ENCODE measurements at regions not wholly inside any gene's neighbourhood (a gene's known extent, or its start where the extent isn't known, plus 50 kb on each side); places are given as distances from the start of the nearest gene placed in this dataset.
"Not testable (repeated sequence)": the region's sequence is repeated elsewhere in the genome, so short reads cannot be mapped to it uniquely, and the experiment has no call there.

DNA sequence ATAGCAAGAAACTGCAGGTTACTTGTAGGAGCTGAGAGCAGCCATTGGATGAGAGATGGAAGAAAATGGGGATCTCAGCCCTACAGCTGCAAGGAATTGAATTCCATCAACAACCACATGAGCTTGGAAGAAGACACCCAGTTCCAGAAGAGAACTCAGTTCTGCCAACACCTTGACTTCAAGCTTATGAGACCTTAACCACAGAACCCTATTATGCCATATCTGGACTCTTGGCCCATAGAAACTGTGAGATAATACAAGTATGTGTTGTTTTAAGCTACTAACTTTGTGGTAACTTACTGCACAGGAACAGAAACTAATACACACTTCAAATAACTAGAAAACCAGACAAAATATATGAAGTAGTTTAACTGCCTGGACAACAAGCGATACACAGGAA, 212.4 kb upstream of the CACNA2D1 start:
- WGBS (ENCODE audit: insufficient coverage, insufficient replicate concordance, low lambda C conversion rate, missing lambda C conversion rate) = 29% methylated on average over 1 of the region's 1 CpG
- intact Hi-C loops (cut with micrococcal nuclease; ENCODE audit: unreplicated experiment) = no loop called here

DNA sequence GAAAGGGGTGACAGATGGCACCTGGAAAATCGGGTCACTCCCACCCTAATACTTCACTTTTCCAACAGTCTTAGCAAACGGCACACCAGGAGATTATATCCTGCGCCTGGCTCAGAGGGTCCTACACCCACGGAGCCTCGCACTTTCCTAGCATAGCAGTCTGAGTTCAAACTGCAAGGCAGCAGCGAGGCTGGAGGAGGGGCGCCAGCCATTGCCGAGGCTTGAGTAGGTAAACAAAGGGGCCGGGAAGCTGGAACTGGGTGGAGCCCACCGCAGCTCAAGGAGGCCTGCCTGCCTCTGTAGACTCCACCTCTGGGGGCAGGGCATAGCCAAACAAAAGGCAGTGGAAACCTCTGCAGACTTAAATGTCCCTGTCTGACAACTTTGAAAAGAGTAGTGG, 206.5 kb upstream of the CACNA2D1 start:
- BruUV-seq (replicated peaks); H3K9ac ChIP-seq (ENCODE audit: control insufficient read depth, insufficient read depth, low read length); H3K4me2 ChIP-seq (ENCODE audit: control insufficient read depth, insufficient read depth); H4K20me1 ChIP-seq (ENCODE audit: control insufficient read depth, insufficient read depth); H2AFZ ChIP-seq (ENCODE audit: control insufficient read depth, low read depth, low read length); CTCF ChIA-PET; intact Hi-C loops (cut with micrococcal nuclease; ENCODE audit: unreplicated experiment); SMC1A ChIA-PET (ENCODE audit: uncharacterized antibody, unreplicated experiment); ATAC-seq; H3K4me1 ChIP-seq (ENCODE audit: control insufficient read depth, insufficient read depth, low read length); in situ Hi-C loops (cut with MboI); POLR2A ChIA-PET; H3K27me3 ChIP-seq (replicated peaks in 1 of 2; ENCODE audit: control insufficient read depth in 2 of 2, insufficient read depth in 2 of 2, low read length in 1 of 2); H3K9me3 ChIP-seq (replicated peaks; ENCODE audit: control insufficient read depth, insufficient read depth, low read length); FAIRE-seq; H3K79me2 ChIP-seq (ENCODE audit: control insufficient read depth, insufficient read depth, low read length); H3K4me3 ChIP-seq; RAD21 ChIA-PET (ENCODE audit: unreplicated experiment); DNase-seq (ENCODE audit: low read depth, low spot score); H3K27ac ChIP-seq (ENCODE audit: control insufficient read depth, insufficient read depth); H3K36me3 ChIP-seq (ENCODE audit: control insufficient read depth in 2 of 2, insufficient read depth in 2 of 2, low read length in 1 of 2): not testable (repeated sequence)
- 66% methylated on average over 9 of the region's 10 CpGs for WGBS (ENCODE audit: insufficient coverage, insufficient replicate concordance, low lambda C conversion rate, missing lambda C conversion rate)

More for the DNA sequence above, 212.4 kb upstream of the CACNA2D1 start:
- in situ Hi-C loops (cut with MboI) = no loop called here
- ChIA-PET POLR2A (no interaction called here), RAD21 (ENCODE audit: unreplicated experiment) (no interaction called here), SMC1A (ENCODE audit: uncharacterized antibody, unreplicated experiment) (no interaction called here), CTCF (interaction anchor here (0.9 kb wide), 1 partner anchor 15 kb away, joined by 3 read pairs; no protein-coding TSS in a partner anchor)
- H3K27ac ChIP-seq (ENCODE audit: control insufficient read depth, insufficient read depth) = no peak overlapping the region
- no peaks in the 10 kb centered on the region for H3K9me3 ChIP-seq (replicated peaks; ENCODE audit: control insufficient read depth, insufficient read depth, low read length)
- H4K20me1 ChIP-seq (ENCODE audit: control insufficient read depth, insufficient read depth) = no peaks in the 10 kb centered on the region
- ATAC-seq = peak; percentile 40
- H3K9ac ChIP-seq (ENCODE audit: control insufficient read depth, insufficient read depth, low read length) = no peak overlapping the region
- no peak overlapping the region for H2AFZ ChIP-seq (ENCODE audit: control insufficient read depth, low read depth, low read length)
- no peak overlapping the region for H3K4me2 ChIP-seq (ENCODE audit: control insufficient read depth, insufficient read depth)
- no peak for FAIRE-seq
- no peaks in the 10 kb centered on the region for H3K79me2 ChIP-seq (ENCODE audit: control insufficient read depth, insufficient read depth, low read length)
- H3K27me3 ChIP-seq (replicated peaks in 1 of 2; ENCODE audit: control insufficient read depth in 2 of 2, insufficient read depth in 2 of 2, low read length in 1 of 2) = no peaks in the 10 kb centered on the region; a peak in 1 of 4 replicates
- BruUV-seq (replicated peaks) = no TSS peak
- TF ChIP-seq CEBPB (IDR thresholded peaks at IDR 0.05; ENCODE audit: borderline replicate concordance in 1 of 2, low read depth in 2 of 2, low read length in 2 of 2) (no peak), SMC3 (IDR thresholded peaks at IDR 0.05; ENCODE audit: borderline replicate concordance, low read length) (no peak), ZBED1 (IDR thresholded peaks at IDR 0.05; ENCODE audit: borderline replicate concordance) (no peak), BHLHE40 (IDR thresholded peaks at IDR 0.05; ENCODE audit: borderline replicate concordance in 1 of 2, low read depth in 2 of 2, low read length in 1 of 2) (no peak), EZH2 (IDR thresholded peaks at IDR 0.05; ENCODE audit: borderline replicate concordance, control insufficient read depth, low read depth, low read length) (no peak), BCL11A (IDR thresholded peaks at IDR 0.05; ENCODE audit: low read depth, low read length) (no peak), LARP7 (IDR thresholded peaks at IDR 0.05) (no peak), CBFB (IDR thresholded peaks at IDR 0.05; ENCODE audit: low read depth) (no peak), NR2C2 (IDR thresholded peaks at IDR 0.05; ENCODE audit: borderline replicate concordance, control insufficient read depth, insufficient read length, low read depth) (no peak), IKZF1 (conservative IDR thresholded peaks at IDR 0.05) (no peak), ASH2L (IDR thresholded peaks at IDR 0.05; ENCODE audit: borderline replicate concordance, low read depth) (no peak)
- TF ChIP-seq, protein P1, sequence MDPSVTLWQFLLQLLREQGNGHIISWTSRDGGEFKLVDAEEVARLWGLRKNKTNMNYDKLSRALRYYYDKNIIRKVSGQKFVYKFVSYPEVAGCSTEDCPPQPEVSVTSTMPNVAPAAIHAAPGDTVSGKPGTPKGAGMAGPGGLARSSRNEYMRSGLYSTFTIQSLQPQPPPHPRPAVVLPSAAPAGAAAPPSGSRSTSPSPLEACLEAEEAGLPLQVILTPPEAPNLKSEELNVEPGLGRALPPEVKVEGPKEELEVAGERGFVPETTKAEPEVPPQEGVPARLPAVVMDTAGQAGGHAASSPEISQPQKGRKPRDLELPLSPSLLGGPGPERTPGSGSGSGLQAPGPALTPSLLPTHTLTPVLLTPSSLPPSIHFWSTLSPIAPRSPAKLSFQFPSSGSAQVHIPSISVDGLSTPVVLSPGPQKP (IDR thresholded peaks at IDR 0.05; ENCODE audit: low read depth, low read length) = no peak
- DNase-seq (ENCODE audit: low read depth, low spot score) = no peak
- no peaks in the 10 kb centered on the region for H3K36me3 ChIP-seq (ENCODE audit: control insufficient read depth in 2 of 2, insufficient read depth in 2 of 2, low read length in 1 of 2)
- H3K4me1 ChIP-seq (ENCODE audit: control insufficient read depth, insufficient read depth, low read length) = no peaks in the 10 kb centered on the region
- H3K4me3 ChIP-seq = no peak overlapping the region
